ENCODE measurements at regions not wholly inside any gene's neighbourhood (a gene's known extent, or its start where the extent isn't known, plus 50 kb on each side); places are given as distances from the start of the nearest gene placed in this dataset.

- H3K4me3 ChIP-seq (replicated peaks; ENCODE audit: low read depth, low read length), result no peak overlapping the region
Observed at GRCh38 chr7:25643770-25644394, 415.6 kb upstream of the NPVF start.

GRCh38 chr7:25646726-25647413 lies 418.6 kb upstream of the NPVF start:
- no peak for DNase-seq (ENCODE audit: extremely low read depth, insufficient read length)
- no peak for TF ChIP-seq CTCF (IDR thresholded peaks at IDR 0.05; ENCODE audit: insufficient read depth, low read length, poor library complexity, severe bottlenecking)
- Histone ChIP-seq H3K4me3 (replicated peaks; ENCODE audit: low read depth, low read length) (no peak overlapping the region), H3K36me3 (ENCODE audit: control insufficient read depth, insufficient read depth, low read length) (no peaks in the 10 kb centered on the region), H3K27me3 (replicated peaks; ENCODE audit: control insufficient read depth, insufficient read depth, low read length) (peaks cover 2% of the 10 kb centered on the region)

More at GRCh38 chr7:25643770-25644394, 415.6 kb upstream of the NPVF start:
- H3K27me3 ChIP-seq (replicated peaks; ENCODE audit: control insufficient read depth, insufficient read depth, low read length), result peaks cover 2% of the 10 kb centered on the region
- DNase-seq (ENCODE audit: extremely low read depth, insufficient read length), result no peak
- no peak for TF ChIP-seq CTCF (IDR thresholded peaks at IDR 0.05; ENCODE audit: insufficient read depth, low read length, poor library complexity, severe bottlenecking)
- no peaks in the 10 kb centered on the region for H3K36me3 ChIP-seq (ENCODE audit: control insufficient read depth, insufficient read depth, low read length)

GRCh38 chr7:25647872-25648271 lies 419.6 kb upstream of the NPVF start:
- peaks cover 2% of the 10 kb centered on the region for H3K27me3 ChIP-seq (replicated peaks; ENCODE audit: control insufficient read depth, insufficient read depth, low read length)
- TF ChIP-seq CTCF (IDR thresholded peaks at IDR 0.05; ENCODE audit: insufficient read depth, low read length, poor library complexity, severe bottlenecking), result no peak
- no peak for DNase-seq (ENCODE audit: extremely low read depth, insufficient read length)
- H3K4me3 ChIP-seq (replicated peaks; ENCODE audit: low read depth, low read length), result no peak overlapping the region
- no peaks in the 10 kb centered on the region for H3K36me3 ChIP-seq (ENCODE audit: control insufficient read depth, insufficient read depth, low read length)

GRCh38 chr7:25652366-25652765 lies 424.1 kb upstream of the NPVF start:
- H3K36me3 ChIP-seq (ENCODE audit: control insufficient read depth, insufficient read depth, low read length), result no peaks in the 10 kb centered on the region
- no peak for TF ChIP-seq CTCF (IDR thresholded peaks at IDR 0.05; ENCODE audit: insufficient read depth, low read length, poor library complexity, severe bottlenecking)
- no peaks in the 10 kb centered on the region for H3K27me3 ChIP-seq (replicated peaks; ENCODE audit: control insufficient read depth, insufficient read depth, low read length)
- no peak for DNase-seq (ENCODE audit: extremely low read depth, insufficient read length)
- no peak overlapping the region for H3K4me3 ChIP-seq (replicated peaks; ENCODE audit: low read depth, low read length)

- H3K27me3 ChIP-seq (replicated peaks; ENCODE audit: control insufficient read depth, insufficient read depth, low read length), result no peaks in the 10 kb centered on the region
- H3K4me3 ChIP-seq (replicated peaks; ENCODE audit: low read depth, low read length), result no peak overlapping the region
- TF ChIP-seq CTCF (IDR thresholded peaks at IDR 0.05; ENCODE audit: insufficient read depth, low read length, poor library complexity, severe bottlenecking), result no peak
- no peak for DNase-seq (ENCODE audit: extremely low read depth, insufficient read length)
- no peaks in the 10 kb centered on the region for H3K36me3 ChIP-seq (ENCODE audit: control insufficient read depth, insufficient read depth, low read length)
Observed at GRCh38 chr7:25653384-25653783, 425.1 kb upstream of the NPVF start.

Measured in GM06990 (cell line).